Mucosa of gallbladder (tissue), 1 donor: ENCODE measurements at regions not wholly inside any gene's neighbourhood (a gene's known extent, or its start where the extent isn't known, plus 50 kb on each side); places are given as distances from the start of the nearest gene placed in this dataset.
"Not testable (repeated sequence)": the region's sequence is repeated elsewhere in the genome, so short reads cannot be mapped to it uniquely, and the experiment has no call there.

Experiments
- DNase-seq: peaks from one replicate; pipeline ENCODE4 v3.0.0-alpha.2; 2020; ENCODE audit warnings: low spot score
- donor health status: DM: no; HTN: no; CAD: no.

DNA sequence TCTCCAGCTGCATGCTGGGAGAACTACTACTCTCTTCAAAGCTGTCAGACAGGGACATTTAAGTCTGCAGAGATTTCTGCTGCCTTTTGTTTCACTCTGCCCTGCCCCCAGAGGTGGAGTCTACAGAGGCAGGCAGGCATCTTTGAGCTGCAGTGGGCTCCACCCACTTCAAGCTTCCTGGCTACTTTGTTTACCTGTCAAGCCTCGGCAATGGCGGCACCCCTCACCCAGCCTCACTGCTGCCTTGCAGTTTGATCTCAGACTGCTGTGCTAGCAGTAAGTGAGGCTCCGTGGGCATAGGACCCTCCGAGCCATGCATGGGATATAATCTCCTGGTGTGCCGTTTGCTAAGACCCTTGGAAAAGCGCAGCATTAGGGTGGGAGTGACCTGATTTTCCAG is 61.7 kb downstream of the DMRTA1 start:
- DNase-seq: not testable (repeated sequence)

DNA sequence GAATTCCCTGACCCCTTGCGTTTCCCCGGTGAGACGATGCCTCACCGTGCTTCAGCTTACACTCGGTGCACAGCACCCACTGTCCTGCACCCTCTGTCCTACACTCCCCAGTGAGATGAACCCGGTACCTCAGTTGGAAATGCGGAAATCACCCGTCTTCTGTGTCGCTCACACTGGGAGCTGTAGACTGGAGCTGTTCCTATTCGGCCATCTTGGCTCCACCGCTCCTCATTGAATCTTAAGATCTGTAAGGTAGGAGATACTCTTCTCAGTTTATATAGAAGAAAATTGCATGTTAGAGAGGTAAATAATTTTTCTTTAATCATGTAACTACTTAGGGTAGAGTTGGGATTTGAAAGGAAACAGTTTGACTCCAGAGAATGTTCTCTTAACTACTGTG is 62.2 kb downstream of the DMRTA1 start:
- no peak for DNase-seq

DNA sequence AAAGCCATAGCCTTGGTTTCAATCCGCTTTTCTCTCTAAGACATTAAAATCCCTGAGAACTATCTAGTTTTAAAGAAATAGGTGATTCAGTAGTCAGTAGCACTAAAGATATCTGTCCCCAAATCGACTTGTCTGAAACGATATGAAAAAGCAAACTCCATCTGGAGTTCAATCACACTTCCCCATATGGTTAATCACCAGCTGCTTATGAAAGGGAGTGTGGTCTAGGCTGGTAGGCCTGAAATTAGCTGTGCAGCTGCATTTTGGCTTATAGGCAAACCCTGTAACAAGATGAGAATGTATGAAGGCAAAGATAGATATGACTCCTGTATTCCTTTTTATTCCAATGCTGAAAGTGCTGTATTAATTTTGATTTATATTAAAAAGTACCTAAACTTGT is 65.9 kb downstream of the DMRTA1 start:
- no peak for DNase-seq

DNA sequence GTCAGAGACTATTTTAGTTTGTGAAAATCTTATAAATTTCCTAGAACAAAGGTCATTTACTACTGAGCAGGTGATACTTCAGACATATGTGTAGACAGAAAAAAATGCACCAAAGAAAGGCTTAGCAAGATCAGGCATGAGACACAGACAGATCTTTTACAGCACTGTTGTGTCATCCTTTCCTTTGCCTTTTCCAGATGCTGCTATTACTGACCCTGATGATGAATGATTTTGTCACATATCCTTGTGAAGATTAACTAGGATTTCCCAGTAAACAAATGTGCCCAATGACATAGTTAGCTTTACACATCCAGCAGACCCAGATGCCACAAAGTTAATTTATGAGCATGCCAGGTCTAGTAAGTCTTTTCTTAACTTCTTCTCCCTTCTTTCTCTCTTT is 68.2 kb downstream of the DMRTA1 start:
- no peak for DNase-seq

DNA sequence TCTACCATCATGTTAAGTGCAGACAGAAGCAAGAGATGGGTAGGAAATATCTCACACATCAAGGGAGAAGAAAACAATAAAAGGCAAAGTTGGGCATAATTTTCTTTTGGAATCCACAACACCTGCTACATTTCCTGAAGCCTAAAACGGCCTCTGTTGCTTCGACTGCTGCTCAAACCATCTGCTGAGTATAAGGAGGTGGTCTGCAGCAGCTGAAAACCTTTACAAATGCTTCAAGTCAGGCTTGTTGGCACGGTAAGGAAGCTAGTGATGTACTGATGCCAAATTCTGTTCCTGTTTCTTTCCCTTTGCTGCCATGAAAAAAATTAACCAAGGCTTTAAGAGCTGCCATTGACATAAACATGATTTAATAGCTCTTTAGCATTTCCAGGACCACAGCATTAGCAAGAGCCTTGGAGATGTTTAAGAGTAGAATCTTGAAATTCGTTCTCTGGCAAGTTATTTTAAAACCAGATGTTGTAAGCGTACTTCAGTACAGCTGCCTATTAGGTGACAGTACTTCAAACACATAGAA is 75.6 kb downstream of the DMRTA1 start:
- no peak for DNase-seq

DNA sequence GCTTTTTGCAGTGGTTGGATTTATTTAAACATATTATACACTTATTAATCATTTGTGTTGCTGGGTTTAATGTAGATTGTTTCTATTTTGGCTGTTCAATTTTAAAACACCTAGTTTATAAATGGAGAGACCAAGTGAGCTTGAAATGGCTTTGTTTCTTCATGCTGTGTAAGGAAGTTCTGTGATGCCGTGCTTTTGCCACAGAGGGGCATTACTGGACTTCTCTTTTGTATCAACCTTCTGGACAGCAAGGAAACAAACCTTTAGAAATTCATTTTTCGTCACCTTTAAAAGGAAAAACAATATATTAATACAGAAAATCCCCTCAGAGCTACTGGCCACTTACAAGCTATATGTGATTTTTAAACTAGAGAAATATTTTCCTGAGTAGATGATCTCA is 81.9 kb downstream of the DMRTA1 start:
- DNase-seq: no peak

DNA sequence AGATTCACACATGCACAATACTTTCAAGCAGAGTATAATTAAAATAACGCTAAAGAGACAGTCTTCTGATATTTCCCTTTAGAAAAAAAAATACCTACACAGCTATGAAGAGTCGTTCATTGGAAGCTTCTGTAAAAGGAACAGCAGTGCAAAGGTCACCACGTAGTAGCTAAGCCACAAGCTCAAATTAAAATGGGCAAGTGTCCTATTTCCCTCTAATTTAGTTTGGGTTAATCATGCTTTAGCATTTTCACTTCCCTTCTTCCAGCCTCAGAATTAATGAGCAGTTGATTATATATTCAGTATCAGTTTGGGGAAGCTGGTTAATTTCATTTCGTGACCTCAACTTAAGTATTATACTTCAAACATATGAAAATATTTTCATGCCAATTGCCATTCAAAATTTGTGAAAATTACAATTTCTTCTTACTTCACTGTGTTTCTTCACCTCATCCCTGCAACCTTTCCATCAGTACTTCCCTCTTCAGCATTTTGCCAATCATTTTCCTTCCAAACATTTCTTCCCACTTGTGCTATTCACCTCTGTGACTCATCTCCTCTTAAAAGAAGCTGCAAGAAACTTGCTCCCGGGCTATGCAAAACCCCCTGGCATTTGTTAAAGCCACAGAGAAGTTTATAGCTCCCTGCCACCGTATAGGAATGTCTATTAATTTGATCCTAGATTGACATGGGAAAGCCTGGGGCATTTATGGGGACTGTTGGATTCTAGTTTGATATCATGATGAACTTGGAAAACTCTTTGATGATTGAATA is 83.0 kb downstream of the DMRTA1 start:
- no peak for DNase-seq

DNA sequence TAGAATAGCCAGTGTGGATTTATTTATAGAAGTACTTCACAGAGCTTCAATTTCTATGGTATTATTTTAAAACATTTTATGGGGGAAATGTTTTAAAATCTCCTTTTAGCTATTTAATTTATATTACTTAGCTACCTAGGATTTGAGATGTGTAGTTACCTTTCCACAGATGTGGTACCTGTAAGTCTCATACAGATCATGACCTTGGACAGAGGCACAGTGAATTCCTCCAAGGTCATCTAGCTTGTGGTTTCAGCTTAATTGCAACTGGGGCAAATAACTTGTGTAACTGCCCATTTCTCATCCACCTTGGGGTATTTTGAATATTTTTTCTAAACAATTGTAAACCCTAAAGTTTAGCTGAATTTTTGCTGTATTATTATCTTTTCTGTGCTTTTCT is 89.2 kb downstream of the DMRTA1 start:
- DNase-seq: no peak

DNA sequence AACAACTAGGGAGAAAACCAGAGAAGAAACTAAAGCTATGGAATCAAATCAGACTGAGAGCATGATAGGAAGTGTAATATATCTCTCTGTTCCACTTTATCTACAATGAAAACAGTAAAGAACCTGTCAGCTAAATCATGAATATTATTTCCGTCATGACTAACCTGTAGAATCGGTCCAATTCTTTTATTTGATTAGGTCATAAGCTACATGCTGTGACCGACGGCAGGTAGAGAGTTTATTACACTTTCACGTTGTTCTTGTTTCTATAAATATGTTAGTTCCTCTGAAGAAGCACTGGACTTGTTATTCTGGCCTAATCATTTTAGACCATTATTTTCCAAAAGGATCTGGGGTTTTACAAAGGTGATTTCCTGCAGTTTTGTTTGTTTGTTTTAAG is 91.1 kb downstream of the DMRTA1 start:
- no peak for DNase-seq

DNA sequence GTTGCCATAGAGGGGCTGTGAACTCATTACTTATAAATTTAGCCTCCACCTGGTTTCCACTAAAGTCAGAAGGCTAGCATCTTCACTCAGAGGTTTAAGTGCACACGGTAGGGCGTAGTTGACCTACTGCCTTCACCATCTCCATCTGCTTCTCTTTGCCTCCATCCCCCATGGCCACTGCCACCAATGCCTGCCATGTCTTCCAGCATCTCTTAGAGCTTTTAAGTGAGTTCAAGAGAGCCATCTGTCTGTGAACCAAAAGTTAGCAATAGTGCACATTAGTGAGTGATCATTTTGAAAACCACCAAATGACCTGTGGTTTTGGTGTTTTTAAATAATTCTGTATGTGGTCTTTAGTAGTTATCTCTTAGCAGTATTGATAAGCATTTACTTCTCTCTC is 102.0 kb downstream of the DMRTA1 start:
- no peak for DNase-seq

DNA sequence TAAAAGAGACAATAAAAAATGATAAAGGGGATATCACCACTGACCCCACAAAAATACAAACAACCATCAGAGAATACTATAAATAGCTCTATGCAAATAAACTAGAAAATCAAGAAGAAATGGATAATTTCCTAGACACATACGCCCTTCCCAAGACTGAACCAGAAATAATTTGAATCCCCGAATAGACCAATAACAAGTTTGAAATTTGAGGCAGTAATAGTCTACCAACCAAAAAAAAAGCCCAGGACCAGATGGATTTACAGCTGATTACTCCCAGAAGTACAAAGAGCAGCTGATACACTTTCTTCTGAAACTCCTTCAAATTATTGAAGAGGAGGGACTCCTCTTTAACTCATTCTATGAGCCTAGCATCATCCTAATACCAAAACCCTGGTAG is 128.1 kb downstream of the DMRTA1 start:
- no peak for DNase-seq

DNA sequence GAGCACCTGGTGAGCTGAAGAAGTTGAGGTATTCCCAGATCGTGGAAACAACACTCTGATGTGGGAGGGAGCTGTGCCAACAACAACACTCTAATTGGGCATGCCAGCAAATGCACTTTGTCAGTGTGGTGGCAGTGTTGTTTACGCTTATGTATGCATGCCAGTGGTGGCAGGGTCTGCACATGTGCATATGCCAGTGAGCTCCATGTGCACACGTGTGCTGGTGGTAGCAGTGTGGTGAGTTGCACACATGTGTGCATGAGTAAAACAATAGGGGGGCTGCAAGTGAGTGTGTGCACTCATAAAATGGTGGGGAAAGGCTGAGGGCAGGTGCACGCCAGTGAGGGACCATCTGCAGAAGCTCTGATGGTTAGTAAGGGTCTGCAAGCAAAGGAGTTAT is 134.2 kb downstream of the DMRTA1 start:
- DNase-seq: no peak

DNA sequence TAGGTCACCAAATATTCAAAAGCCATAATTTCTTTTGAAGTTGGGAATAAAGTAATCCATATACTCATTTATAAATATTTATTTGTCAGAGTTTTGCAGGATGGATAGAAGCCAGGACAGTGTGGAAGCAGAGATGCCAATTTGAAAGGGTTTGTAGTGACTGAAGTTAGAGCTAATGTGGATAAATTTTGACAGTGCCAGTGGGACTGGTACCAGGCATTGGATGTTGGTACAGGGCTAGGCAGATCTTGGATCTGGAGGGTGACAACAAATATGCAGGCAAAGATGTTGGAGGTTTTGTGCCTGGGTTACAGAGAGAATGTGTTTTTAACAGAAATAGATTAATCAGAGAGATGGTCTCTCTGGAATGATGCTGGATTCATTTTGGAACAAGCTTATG is 135.6 kb downstream of the DMRTA1 start:
- no peak for DNase-seq

DNA sequence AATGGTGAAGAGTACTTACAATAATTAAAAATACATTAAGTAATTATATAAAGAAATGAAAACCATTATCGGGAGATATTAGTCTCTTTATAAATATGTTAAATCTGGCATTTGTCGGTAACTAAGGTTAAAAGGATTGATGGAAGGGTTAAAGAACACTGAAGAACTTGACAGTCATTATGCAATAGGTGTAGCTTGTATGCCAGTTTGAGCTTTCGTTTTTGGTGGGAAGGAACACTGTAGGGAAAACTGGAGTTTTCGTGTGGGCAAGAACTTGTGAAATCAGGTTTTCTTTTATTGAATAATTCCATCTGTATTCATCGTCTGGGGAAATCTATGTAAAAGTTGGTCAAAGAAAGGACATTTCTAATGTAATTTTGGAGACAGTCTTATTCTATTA is 142.3 kb downstream of the DMRTA1 start:
- DNase-seq: no peak

DNA sequence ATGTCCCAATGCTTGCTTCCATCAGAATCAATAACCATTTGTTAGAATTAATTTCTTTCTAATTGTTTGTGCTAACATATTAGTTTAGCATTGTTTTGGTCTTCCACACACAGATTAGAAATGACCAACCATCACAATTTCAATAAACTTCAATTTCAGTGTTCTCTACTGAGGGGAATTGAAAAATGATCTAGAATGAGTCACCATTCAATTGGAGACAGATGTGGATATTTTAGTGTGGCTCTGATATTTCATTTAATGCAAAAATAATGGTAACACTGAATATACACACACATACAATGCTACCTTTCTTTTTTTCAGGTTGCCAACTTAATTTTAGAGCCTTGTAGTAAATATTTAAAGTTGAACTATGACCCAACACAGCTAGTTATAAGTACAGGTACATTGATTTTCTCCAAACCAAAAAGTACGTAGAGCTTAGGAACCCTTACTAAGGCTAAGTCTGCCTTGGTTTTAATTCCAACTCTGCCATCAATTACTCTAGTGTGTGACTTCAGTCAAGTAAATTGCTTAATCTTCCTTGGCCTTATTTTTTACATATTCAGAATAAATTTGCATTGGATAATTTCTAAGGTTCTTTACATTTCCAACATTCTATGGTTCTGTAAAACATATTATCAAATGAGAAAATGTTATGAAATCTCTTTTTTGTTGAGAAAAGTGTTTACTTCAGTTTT is 143.9 kb downstream of the DMRTA1 start:
- no peak for DNase-seq

DNA sequence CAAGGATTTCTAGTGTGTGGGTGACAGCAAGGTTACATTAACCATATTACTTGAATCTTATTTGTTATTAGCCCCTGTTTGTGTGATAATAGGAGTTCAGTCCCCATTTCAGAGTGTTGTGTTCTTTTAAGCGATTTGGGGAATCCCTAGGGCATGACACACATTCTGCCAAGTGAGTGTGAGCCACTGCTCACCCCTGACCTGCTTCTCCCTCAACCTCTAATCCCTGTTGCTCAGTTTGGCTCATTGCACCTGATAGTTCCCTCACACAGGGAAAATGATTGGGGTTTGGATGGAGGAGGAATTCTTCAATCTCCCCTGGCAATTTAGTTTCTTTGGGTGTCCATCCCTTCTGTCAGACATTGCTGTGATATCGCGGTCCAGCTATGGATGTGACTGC is 149.2 kb downstream of the DMRTA1 start:
- no peak for DNase-seq

DNA sequence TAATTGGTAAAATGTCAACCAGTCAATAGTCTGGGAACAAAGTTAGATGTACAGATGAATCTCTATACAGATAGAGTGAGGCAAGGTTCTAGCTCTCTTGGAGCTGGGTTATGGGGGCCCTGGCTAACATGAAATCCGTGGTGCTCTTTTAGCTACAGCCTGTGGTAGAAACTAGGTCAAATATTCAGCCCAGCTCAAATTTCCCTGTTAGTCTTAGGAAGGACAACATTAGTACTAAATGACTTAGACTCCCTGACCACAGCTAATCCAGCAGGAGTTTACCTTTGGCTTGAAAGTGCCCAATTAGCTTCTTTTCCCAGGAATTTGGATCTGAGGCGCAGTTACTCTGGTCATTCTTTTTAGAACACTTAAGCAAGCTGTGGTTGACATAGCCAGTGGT is 170.5 kb downstream of the DMRTA1 start:
- no peak for DNase-seq

DNA sequence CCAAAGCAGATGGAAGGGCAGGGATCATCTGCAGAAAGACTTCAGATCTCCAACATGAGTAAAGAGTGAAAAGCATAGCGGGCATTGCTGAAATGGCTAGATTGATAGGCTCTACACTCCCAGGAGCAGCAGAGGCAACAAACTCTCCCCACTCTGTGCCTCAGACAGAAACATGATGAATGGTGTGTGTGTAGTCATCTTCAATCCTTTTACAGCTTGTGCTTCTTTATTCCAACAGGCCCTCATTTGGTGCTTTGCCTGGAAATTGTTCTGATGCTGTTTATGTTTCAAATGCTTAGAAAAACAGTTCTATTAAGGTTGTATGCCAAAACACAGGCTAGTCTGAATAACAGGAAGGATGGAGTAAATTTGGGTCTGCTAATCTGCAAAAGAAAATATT is 176.2 kb downstream of the DMRTA1 start:
- peak; percentile 23 for DNase-seq

DNA sequence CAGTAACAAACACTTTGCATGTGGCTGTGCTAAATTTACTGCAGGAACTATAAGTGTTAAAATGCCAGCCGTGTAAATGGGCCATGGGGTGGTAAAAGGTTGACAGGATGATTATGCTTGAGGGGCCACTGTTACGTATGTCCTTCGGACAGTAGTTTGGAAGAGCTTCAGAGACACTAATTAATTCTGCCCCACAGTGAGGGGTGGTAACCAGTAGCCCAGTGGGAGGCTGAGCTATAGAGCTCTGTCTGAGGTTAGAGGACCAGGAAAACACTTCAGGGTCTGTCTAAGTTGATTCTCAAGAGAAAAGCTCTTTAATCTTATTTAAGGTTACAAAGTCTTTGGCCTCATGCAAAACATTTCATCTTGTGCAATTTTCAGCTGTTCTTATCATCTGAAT is 176.6 kb downstream of the DMRTA1 start:
- no peak for DNase-seq

DNA sequence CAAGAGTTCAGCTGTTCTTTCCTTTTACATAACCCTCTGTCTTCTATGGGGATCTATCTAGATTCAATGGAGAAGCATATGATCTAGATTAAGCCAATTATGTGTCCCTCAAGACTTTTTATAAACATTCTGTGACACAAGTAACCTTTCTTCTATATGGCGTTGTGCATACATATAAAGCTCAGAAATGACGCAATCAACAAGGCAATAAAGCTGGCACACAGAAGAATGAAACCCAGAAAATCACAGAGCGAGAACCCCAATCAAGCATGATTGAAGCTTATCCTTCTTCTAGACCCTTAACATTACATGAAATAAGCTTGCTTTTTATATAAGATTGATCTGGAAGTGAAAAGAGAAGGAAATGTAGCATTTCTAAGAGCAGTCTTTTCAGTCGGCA is 178.9 kb downstream of the DMRTA1 start:
- no peak for DNase-seq

DNA sequence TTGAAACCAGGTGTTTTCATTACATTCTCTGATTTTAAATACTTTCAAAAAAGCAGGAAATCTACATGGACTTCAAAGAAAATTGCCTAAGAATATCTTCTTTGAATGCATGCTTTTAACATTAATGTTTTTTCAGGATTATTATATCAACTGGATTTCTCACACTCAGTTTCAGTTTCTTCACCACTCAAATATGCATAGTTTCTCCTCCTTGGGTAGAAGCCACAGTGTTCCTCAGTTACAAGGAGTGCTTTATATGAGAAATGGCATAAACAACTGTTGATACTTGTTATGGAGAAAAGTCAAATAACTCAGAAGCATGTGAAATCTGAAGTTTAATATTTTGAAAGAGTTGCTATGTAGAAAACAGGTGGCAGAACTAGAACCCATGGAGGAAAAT is 196.9 kb downstream of the DMRTA1 start:
- no peak for DNase-seq

DNA sequence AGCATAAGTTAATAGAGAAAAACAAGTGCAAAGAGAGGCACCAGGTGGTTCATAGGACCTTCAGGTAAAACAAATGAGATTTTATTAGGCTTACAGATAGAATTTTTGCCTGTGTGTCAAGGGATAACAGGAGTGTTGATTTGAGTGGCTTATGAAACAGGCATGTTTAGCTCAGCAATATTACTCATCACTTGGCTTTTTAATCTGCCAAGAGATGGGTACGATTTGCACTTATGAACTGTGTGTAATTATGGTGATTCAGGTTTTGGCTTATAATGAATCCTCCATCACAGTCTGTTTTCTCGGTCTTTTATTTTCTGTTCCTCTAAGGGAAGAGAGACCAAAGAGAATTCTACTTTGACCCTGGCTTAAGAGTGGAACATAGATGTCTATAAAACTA is 199.3 kb downstream of the DMRTA1 start:
- no peak for DNase-seq

DNA sequence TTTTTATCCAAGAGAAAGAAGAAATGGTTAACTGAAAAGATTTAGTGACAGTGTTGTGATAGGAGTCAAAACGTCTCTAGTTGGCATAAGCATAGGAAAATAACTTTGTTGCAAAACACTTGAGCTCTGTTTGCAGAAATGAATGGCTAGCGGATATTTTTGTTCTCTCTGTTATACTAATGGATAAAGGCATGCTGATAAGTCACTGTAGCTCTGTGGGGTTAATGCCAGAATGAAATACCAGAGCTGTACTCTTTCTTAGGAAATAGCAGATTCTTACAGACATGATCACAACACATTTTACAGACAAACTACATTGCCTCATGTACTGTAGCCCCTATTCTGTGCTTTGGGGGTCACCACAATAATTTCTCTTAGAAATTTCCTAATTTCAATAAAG is 202.8 kb downstream of the DMRTA1 start:
- DNase-seq: no peak

DNA sequence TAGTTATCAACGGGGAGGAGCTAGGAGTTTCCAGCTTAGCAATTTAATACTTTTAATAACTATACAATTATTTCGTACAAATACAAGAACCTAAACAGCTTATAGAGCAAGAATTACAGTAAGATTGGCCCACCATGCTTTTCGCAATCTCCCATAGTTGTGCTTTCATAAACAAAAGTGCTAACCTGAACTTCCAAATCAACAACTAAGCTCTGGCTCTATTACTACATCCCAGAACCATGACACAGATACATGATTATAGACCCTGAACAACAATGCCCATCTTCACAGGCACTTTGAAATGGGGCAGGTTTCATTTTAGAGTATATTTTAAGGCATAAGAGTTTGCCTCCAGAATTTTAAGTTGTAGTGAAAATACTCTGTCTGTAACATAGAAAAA is 203.5 kb downstream of the DMRTA1 start:
- no peak for DNase-seq
